PFSK-1 (cell line): ENCODE measurements at regions not wholly inside any gene's neighbourhood (a gene's known extent, or its start where the extent isn't known, plus 50 kb on each side); places are given as distances from the start of the nearest gene placed in this dataset.

Experiments used
- FOXP2 ChIP-seq: optimal IDR thresholded peaks from 2 replicates; pipeline ENCODE3; 2011; ENCODE audit warnings: borderline replicate concordance, control low read depth, inconsistent platforms; ENCODE audit not compliant: insufficient read depth; ENCODE audit errors: extremely low read length, extremely low read depth
- POLR2AphosphoS5 ChIP-seq: IDR thresholded peaks from 2 replicates; pipeline ENCODE4 v1.6.1; 2012; ENCODE audit warnings: low read depth, mild to moderate bottlenecking, control low read depth, low read length, moderate library complexity
- TAF1 ChIP-seq: IDR thresholded peaks from 2 replicates; pipeline ENCODE4 v1.6.1; 2012; ENCODE audit warnings: low read length, control low read depth, borderline replicate concordance; ENCODE audit not compliant: insufficient read depth
- TF ChIP-seq, protein P1 (sequence below), 2 experiments: IDR thresholded peaks; 2 replicates each; pipeline versions ENCODE4 v1.6.1 to v1.8.0; 2011 to 2012; ENCODE audit warnings: low read depth in 2 of 2, low read length in 2 of 2, control low read depth in 1 of 2, inconsistent platforms in 1 of 2, mild to moderate bottlenecking in 1 of 2, moderate library complexity in 1 of 2; ENCODE audit not compliant: insufficient read depth in 1 of 2

DNA sequence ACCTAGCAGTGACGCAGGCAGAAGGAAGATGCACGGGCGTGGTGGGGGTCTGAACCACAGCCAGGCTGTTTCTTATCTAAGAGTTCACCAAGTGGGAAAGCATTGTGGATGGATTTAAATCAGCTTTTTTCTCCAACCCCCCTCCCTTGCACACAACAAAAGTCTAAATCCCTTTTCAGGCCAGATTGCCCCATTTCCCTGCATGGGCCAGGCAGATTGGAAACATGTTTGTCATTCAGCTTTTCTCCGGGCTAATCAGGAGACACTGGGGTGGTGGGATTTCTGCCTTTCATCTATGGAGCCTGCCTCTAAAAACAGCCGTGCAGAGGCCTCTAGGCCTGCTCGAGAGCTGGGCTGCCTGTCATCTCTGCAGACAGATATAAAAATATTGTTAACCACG lies 166.3 kb upstream of the LEF1 start:
- TF ChIP-seq POLR2AphosphoS5, result no peak
- TF ChIP-seq TAF1, result no peak
- TF ChIP-seq FOXP2, result no peak
- TF ChIP-seq, protein P1, sequence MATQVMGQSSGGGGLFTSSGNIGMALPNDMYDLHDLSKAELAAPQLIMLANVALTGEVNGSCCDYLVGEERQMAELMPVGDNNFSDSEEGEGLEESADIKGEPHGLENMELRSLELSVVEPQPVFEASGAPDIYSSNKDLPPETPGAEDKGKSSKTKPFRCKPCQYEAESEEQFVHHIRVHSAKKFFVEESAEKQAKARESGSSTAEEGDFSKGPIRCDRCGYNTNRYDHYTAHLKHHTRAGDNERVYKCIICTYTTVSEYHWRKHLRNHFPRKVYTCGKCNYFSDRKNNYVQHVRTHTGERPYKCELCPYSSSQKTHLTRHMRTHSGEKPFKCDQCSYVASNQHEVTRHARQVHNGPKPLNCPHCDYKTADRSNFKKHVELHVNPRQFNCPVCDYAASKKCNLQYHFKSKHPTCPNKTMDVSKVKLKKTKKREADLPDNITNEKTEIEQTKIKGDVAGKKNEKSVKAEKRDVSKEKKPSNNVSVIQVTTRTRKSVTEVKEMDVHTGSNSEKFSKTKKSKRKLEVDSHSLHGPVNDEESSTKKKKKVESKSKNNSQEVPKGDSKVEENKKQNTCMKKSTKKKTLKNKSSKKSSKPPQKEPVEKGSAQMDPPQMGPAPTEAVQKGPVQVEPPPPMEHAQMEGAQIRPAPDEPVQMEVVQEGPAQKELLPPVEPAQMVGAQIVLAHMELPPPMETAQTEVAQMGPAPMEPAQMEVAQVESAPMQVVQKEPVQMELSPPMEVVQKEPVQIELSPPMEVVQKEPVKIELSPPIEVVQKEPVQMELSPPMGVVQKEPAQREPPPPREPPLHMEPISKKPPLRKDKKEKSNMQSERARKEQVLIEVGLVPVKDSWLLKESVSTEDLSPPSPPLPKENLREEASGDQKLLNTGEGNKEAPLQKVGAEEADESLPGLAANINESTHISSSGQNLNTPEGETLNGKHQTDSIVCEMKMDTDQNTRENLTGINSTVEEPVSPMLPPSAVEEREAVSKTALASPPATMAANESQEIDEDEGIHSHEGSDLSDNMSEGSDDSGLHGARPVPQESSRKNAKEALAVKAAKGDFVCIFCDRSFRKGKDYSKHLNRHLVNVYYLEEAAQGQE (IDR thresholded peaks at IDR 0.05; ENCODE audit: insufficient read depth in 1 of 2, low read depth in 2 of 2, low read length in 2 of 2), result no peak
